ENCODE measurements at regions not wholly inside any gene's neighbourhood (a gene's known extent, or its start where the extent isn't known, plus 50 kb on each side); places are given as distances from the start of the nearest gene placed in this dataset.

- POLR2A ChIA-PET, result no interaction called here
These were observed 319.2 kb downstream of the PCDH7 start for GRCh38 chr4:31039382-31039781.

GRCh38 chr4:31040106-31040505 lies 319.9 kb downstream of the PCDH7 start:
- ATAC-seq (no peak), DNase-seq (no peak)
- POLR2A ChIA-PET, result no interaction called here
- H3K27me3 Mint-ChIP-seq, result no peaks in the 10 kb centered on the region
- H3K27ac Mint-ChIP-seq, result no peak overlapping the region
- intact Hi-C loops (cut with DNase I, micrococcal nuclease), result no loop called here
- H3K4me3 Mint-ChIP-seq, result no peak overlapping the region
- peaks cover under 1% of the 10 kb centered on the region for H3K9me3 Mint-ChIP-seq (ENCODE audit: low read depth)
- H3K36me3 Mint-ChIP-seq (ENCODE audit: low read depth), result no peaks in the 10 kb centered on the region
- CTCF ChIA-PET, result no interaction called here
- no peaks in the 10 kb centered on the region for H3K4me1 Mint-ChIP-seq

More at GRCh38 chr4:31039382-31039781, 319.2 kb downstream of the PCDH7 start:
- Mint-ChIP-seq H3K27me3 (no peaks in the 10 kb centered on the region), H3K4me3 (no peak overlapping the region), H3K36me3 (ENCODE audit: low read depth) (no peaks in the 10 kb centered on the region), H3K4me1 (no peaks in the 10 kb centered on the region), H3K27ac (no peak overlapping the region), H3K9me3 (ENCODE audit: low read depth) (no peaks in the 10 kb centered on the region)
- intact Hi-C loops (cut with DNase I, micrococcal nuclease), result no loop called here
- CTCF ChIA-PET, result interaction anchor here (1.0 kb wide), 1 partner anchor 9 kb away, joined by 3 read pairs; no protein-coding TSS in a partner anchor
- ATAC-seq (no peak), DNase-seq (no peak)

DNA sequence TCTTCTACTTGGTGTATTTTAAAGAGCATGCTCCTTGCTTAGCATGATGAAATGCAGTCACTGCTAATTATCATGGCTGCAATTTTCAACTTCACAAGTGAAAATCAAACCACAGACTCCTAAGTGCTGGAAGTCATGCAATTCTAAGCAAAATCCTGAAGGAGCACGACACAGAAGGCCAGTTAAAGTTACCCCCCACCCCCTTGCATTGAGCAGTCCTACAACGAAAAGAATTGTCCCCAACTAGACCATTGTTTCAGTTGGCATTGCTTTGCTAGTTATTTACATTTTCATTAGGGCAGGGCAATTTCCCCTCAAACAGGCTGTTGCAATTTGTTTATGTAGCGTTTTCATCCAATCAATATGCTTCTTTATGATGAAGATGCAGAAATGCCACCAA lies 321.2 kb downstream of the PCDH7 start:
- ATAC-seq (no peak), DNase-seq (no peak)
- Mint-ChIP-seq H3K27ac (no peak overlapping the region), H3K36me3 (ENCODE audit: low read depth) (no peaks in the 10 kb centered on the region), H3K4me3 (no peak overlapping the region), H3K4me1 (no peaks in the 10 kb centered on the region), H3K9me3 (ENCODE audit: low read depth) (peaks cover 2% of the 10 kb centered on the region), H3K27me3 (no peaks in the 10 kb centered on the region)
- intact Hi-C loops (cut with DNase I, micrococcal nuclease), result no loop called here
- ChIA-PET POLR2A (no interaction called here), CTCF (no interaction called here)

- no peak for ATAC-seq
- no peak overlapping the region for H3K4me3 Mint-ChIP-seq
- no peak for DNase-seq
- CTCF ChIA-PET, result no interaction called here
- no peaks in the 10 kb centered on the region for H3K4me1 Mint-ChIP-seq
- H3K36me3 Mint-ChIP-seq (ENCODE audit: low read depth), result no peaks in the 10 kb centered on the region
- peaks cover 2% of the 10 kb centered on the region for H3K9me3 Mint-ChIP-seq (ENCODE audit: low read depth)
- H3K27me3 Mint-ChIP-seq, result no peaks in the 10 kb centered on the region
- intact Hi-C loops (cut with DNase I, micrococcal nuclease), result no loop called here
- POLR2A ChIA-PET, result no interaction called here
- no peak overlapping the region for H3K27ac Mint-ChIP-seq
These were observed 321.7 kb downstream of the PCDH7 start for GRCh38 chr4:31041853-31042252.

GRCh38 chr4:31043382-31044062 lies 323.4 kb downstream of the PCDH7 start:
- CTCF ChIA-PET, result no interaction called here
- Mint-ChIP-seq H3K27me3 (no peaks in the 10 kb centered on the region), H3K27ac (no peak overlapping the region), H3K4me3 (no peak overlapping the region), H3K36me3 (ENCODE audit: low read depth) (no peaks in the 10 kb centered on the region), H3K4me1 (no peaks in the 10 kb centered on the region), H3K9me3 (ENCODE audit: low read depth) (peaks cover 2% of the 10 kb centered on the region)
- ATAC-seq (no peak), DNase-seq (no peak)
- intact Hi-C loops (cut with DNase I, micrococcal nuclease), result no loop called here
- POLR2A ChIA-PET, result no interaction called here

DNA sequence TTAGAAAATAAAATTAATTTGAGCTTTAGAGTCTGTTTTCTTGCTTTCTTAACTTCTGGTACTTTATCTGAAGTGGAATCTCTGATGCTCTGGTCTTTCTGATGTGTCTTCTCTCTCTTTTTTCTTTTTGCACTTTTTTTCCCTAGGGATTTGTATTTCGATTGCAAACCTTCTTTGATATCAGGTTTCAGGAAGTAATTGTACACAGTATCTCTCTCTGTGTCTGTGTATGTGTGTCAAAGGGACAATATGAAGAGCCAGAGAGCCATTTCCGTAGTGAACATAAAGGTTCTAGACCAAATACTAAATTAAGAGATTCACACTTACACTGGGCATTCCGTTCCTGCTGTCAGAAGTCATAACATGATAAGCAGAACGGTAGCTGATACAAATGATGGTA lies 325.0 kb downstream of the PCDH7 start:
- ChIA-PET POLR2A (no interaction called here), CTCF (no interaction called here)
- no peak for ATAC-seq
- H3K9me3 Mint-ChIP-seq (ENCODE audit: low read depth), result peaks cover 2% of the 10 kb centered on the region
- H3K27me3 Mint-ChIP-seq, result no peaks in the 10 kb centered on the region
- intact Hi-C loops (cut with DNase I, micrococcal nuclease), result no loop called here
- no peak for DNase-seq
- no peak overlapping the region for H3K27ac Mint-ChIP-seq
- H3K4me1 Mint-ChIP-seq, result no peaks in the 10 kb centered on the region
- no peaks in the 10 kb centered on the region for H3K36me3 Mint-ChIP-seq (ENCODE audit: low read depth)
- H3K4me3 Mint-ChIP-seq, result no peak overlapping the region

GRCh38 chr4:31045724-31046318 lies 325.7 kb downstream of the PCDH7 start:
- ATAC-seq (no peak), DNase-seq (no peak)
- Mint-ChIP-seq H3K27me3 (no peaks in the 10 kb centered on the region), H3K4me1 (no peaks in the 10 kb centered on the region), H3K4me3 (no peak overlapping the region), H3K27ac (no peak overlapping the region), H3K36me3 (ENCODE audit: low read depth) (no peaks in the 10 kb centered on the region), H3K9me3 (ENCODE audit: low read depth) (peaks cover 2% of the 10 kb centered on the region)
- ChIA-PET CTCF (no interaction called here), POLR2A (interaction anchor here (0.6 kb wide), 1 partner anchor 699 kb away, joined by 3 read pairs; no protein-coding TSS in a partner anchor)
- intact Hi-C loops (cut with DNase I, micrococcal nuclease), result no loop called here

DNA sequence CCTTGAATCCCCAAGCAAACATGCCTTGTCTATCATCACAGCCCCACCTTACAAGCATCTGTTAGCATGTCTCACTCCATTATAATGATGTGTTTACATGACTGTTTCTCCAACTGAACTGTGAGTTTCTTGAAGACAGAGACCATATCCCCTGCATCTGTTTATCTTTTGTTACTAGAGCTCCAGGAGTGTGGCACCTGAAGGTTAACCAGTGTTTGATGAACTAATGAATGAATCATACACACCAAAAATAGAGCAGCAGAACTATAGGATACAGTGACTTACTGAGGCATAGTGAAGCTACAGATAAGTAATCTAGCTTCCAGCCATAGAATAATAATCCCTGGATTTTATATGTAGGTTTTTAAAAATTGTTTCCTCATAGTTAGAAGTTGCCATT lies 331.0 kb downstream of the PCDH7 start:
- H3K27ac Mint-ChIP-seq, result no peak overlapping the region
- ATAC-seq, result no peak
- no peaks in the 10 kb centered on the region for H3K9me3 Mint-ChIP-seq (ENCODE audit: low read depth)
- H3K27me3 Mint-ChIP-seq, result no peaks in the 10 kb centered on the region
- intact Hi-C loops (cut with DNase I, micrococcal nuclease), result no loop called here
- no peak for DNase-seq
- POLR2A ChIA-PET, result no interaction called here
- no peak overlapping the region for H3K4me3 Mint-ChIP-seq
- no peaks in the 10 kb centered on the region for H3K36me3 Mint-ChIP-seq (ENCODE audit: low read depth)
- CTCF ChIA-PET, result no interaction called here
- H3K4me1 Mint-ChIP-seq, result no peaks in the 10 kb centered on the region

- Mint-ChIP-seq H3K27me3 (no peaks in the 10 kb centered on the region), H3K36me3 (ENCODE audit: low read depth) (no peaks in the 10 kb centered on the region), H3K27ac (no peak overlapping the region), H3K9me3 (ENCODE audit: low read depth) (no peaks in the 10 kb centered on the region), H3K4me1 (no peaks in the 10 kb centered on the region), H3K4me3 (no peak overlapping the region)
- POLR2A ChIA-PET, result no interaction called here
- no peak for ATAC-seq
- DNase-seq, result no peak
- intact Hi-C loops (cut with DNase I, micrococcal nuclease), result no loop called here
- CTCF ChIA-PET, result no interaction called here
These were observed 331.4 kb downstream of the PCDH7 start for GRCh38 chr4:31051565-31051964.

GRCh38 chr4:31052519-31052918 lies 332.4 kb downstream of the PCDH7 start:
- Mint-ChIP-seq H3K36me3 (ENCODE audit: low read depth) (no peaks in the 10 kb centered on the region), H3K4me3 (no peak overlapping the region), H3K27ac (no peak overlapping the region), H3K4me1 (no peaks in the 10 kb centered on the region), H3K9me3 (ENCODE audit: low read depth) (no peaks in the 10 kb centered on the region), H3K27me3 (no peaks in the 10 kb centered on the region)
- POLR2A ChIA-PET, result no interaction called here
- ATAC-seq (no peak), DNase-seq (no peak)
- intact Hi-C loops (cut with DNase I, micrococcal nuclease), result no loop called here
- CTCF ChIA-PET, result no interaction called here

- no peaks in the 10 kb centered on the region for H3K9me3 Mint-ChIP-seq (ENCODE audit: low read depth)
- no peak overlapping the region for H3K27ac Mint-ChIP-seq
- ATAC-seq (no peak), DNase-seq (no peak)
- no peaks in the 10 kb centered on the region for H3K4me1 Mint-ChIP-seq
- CTCF ChIA-PET, result no interaction called here
- intact Hi-C loops (cut with DNase I, micrococcal nuclease), result no loop called here
- H3K36me3 Mint-ChIP-seq (ENCODE audit: low read depth), result no peaks in the 10 kb centered on the region
- no peak overlapping the region for H3K4me3 Mint-ChIP-seq
- no peaks in the 10 kb centered on the region for H3K27me3 Mint-ChIP-seq
- POLR2A ChIA-PET, result no interaction called here
These were observed 333.3 kb downstream of the PCDH7 start for GRCh38 chr4:31053451-31053850.

DNA sequence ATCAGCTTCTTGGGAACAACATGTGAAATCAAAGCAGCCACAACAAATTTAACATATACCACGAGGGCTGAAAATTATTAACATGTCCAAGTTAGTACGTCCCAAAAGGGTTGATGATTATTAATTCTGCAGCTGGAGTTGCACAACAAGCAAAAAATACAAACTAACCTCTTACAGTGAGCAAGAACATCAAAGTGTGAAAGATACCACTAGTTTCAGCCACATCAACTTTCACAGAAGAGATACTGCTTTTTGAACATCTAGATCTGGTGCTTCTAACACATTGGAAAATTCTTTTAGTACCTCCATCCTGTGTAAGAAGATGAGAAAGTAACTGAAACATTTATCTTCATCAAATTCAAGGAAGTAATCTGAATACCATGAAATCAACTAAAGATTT lies 334.1 kb downstream of the PCDH7 start:
- ChIA-PET CTCF (no interaction called here), POLR2A (no interaction called here)
- ATAC-seq (no peak), DNase-seq (no peak)
- no peaks in the 10 kb centered on the region for H3K9me3 Mint-ChIP-seq (ENCODE audit: low read depth)
- no peaks in the 10 kb centered on the region for H3K36me3 Mint-ChIP-seq (ENCODE audit: low read depth)
- no peak overlapping the region for H3K27ac Mint-ChIP-seq
- intact Hi-C loops (cut with DNase I, micrococcal nuclease), result no loop called here
- H3K27me3 Mint-ChIP-seq, result no peaks in the 10 kb centered on the region
- H3K4me1 Mint-ChIP-seq, result no peaks in the 10 kb centered on the region
- H3K4me3 Mint-ChIP-seq, result no peak overlapping the region
